Keratinocyte (primary cell): ENCODE measurements at regions not wholly inside any gene's neighbourhood (a gene's known extent, or its start where the extent isn't known, plus 50 kb on each side); places are given as distances from the start of the nearest gene placed in this dataset.

Experiments
- DNase-seq: peaks from one replicate; pipeline ENCODE4 v3.0.0-alpha.2; 2011; ENCODE audit warnings: low read depth, missing footprints, low spot score
- FAIRE-seq: peaks from 2 replicates; lab custom pipeline; 2011; peaks lifted over from hg19 to GRCh38; lab: Jason Lieb, UNC
- H2AFZ ChIP-seq: 2 replicates; pipeline ENCODE4 v1.6.0; 2012; ENCODE audit warnings: low read length, control low read depth, inconsistent platforms; ENCODE audit not compliant: control insufficient read depth
- H3K27ac ChIP-seq: 2 replicates; pipeline ENCODE4 v1.5.1; 2011; ENCODE audit warnings: low read length; ENCODE audit not compliant: control insufficient read depth, insufficient read depth
- H3K27me3 ChIP-seq: 3 replicates; pipeline ENCODE4 v1.6.0; 2011; ENCODE audit warnings: low read length; ENCODE audit not compliant: control insufficient read depth, insufficient read depth; ENCODE audit errors: extremely low read depth
- H3K36me3 ChIP-seq, 2 experiments: 2 replicates in 1 of 2; 3 replicates in 1 of 2; pipeline ENCODE4 v1.5.1; 2011; ENCODE audit warnings: low read length in 2 of 2, mild to moderate bottlenecking in 1 of 2; ENCODE audit not compliant: control insufficient read depth in 2 of 2, insufficient read depth in 2 of 2; ENCODE audit errors: extremely low read depth in 1 of 2
- H3K4me1 ChIP-seq: 3 replicates; pipeline ENCODE4 v1.5.1; 2011; ENCODE audit warnings: low read length; ENCODE audit not compliant: control insufficient read depth, insufficient read depth; ENCODE audit errors: extremely low read depth
- H3K4me2 ChIP-seq: 3 replicates; pipeline ENCODE4 v1.6.0; 2011; ENCODE audit warnings: low read depth, low read length; ENCODE audit not compliant: control insufficient read depth, insufficient read depth; ENCODE audit errors: extremely low read depth
- H3K4me3 ChIP-seq, 3 experiments: fragments of 200-600 bp in 1 of 3; sonication (generic) in 1 of 3; 2 replicates in 2 of 3; 3 replicates in 1 of 3; pipeline ENCODE4 v1.5.1; 2011 to 2016; ENCODE audit warnings: low read length in 3 of 3, mild to moderate bottlenecking in 3 of 3, control low read depth in 2 of 3, inconsistent platforms in 1 of 3, low read depth in 1 of 3, mixed read lengths in 1 of 3, mixed run types in 1 of 3, moderate library complexity in 1 of 3; ENCODE audit not compliant: control insufficient read depth in 2 of 3, insufficient read depth in 2 of 3; ENCODE audit errors: extremely low read depth in 1 of 3
- H3K79me2 ChIP-seq: 2 replicates; pipeline ENCODE4 v1.6.0; 2012; ENCODE audit warnings: low read length; ENCODE audit not compliant: control insufficient read depth, insufficient read depth
- H3K9ac ChIP-seq: 3 replicates; pipeline ENCODE4 v1.6.0; 2011; ENCODE audit warnings: low read length; ENCODE audit not compliant: control insufficient read depth, insufficient read depth; ENCODE audit errors: extremely low read depth
- H3K9me1 ChIP-seq: 3 replicates; pipeline ENCODE4 v1.6.0; 2011; ENCODE audit warnings: low read length; ENCODE audit not compliant: control insufficient read depth, insufficient read depth; ENCODE audit errors: extremely low read depth
- H3K9me3 ChIP-seq: 2 replicates; pipeline ENCODE4 v1.5.1; 2012; ENCODE audit warnings: low read depth, low read length; ENCODE audit not compliant: control insufficient read depth
- H4K20me1 ChIP-seq: 3 replicates; pipeline ENCODE4 v1.6.0; 2011; ENCODE audit warnings: low read length; ENCODE audit not compliant: control insufficient read depth, insufficient read depth; ENCODE audit errors: extremely low read depth
- EZH2 ChIP-seq: IDR thresholded peaks from one replicate; pipeline ENCODE4 v1.6.1; 2012; ENCODE audit warnings: inconsistent platforms, mild to moderate bottlenecking, low read length, moderate library complexity
- dilution Hi-C: fragments of 300-500 bp; cut with MboI; formaldehyde crosslinking; loops from one replicate; pipeline ENCODE4 v1.7.0; 2020; ENCODE audit warnings: low sequenced_read_pairs; ENCODE audit not compliant: extremely low pct_ligation_motif_present
- TF ChIP-seq, protein P1 (sequence below), 3 experiments: IDR thresholded peaks in 1 of 3; conservative IDR thresholded peaks in 1 of 3; optimal IDR thresholded peaks in 1 of 3; 2 replicates in 2 of 3; 3 replicates in 1 of 3; pipeline versions ENCODE3 to v1.5.1; 2011; ENCODE audit warnings: low read length in 3 of 3, mild to moderate bottlenecking in 3 of 3, moderate library complexity in 2 of 3, control low read depth in 1 of 3, inconsistent platforms in 1 of 3; ENCODE audit not compliant: insufficient read depth in 2 of 3; ENCODE audit errors: extremely low read depth in 1 of 3

DNA sequence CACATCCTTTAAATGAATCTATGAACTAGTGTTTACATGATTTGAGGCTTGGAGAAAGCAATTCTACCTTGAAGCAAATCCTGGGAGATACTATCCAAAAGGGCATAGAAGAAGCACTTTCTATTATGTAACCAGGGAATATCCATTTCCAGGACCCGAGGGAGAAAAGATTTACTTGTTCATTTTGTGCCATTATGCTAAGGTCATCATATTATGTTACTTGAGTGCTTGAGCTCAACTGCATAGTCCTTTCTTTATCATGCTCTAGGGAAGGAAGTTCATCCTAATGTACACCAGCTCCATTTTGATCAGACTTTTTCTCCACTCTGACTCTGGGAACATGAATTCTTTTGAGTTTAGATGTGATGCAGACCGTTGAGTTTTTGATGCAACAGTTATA lies 188.6 kb upstream of the SNX7 start:
- H3K27me3 ChIP-seq, result no peaks in the 10 kb centered on the region
- dilution Hi-C loops, result no loop called here
- TF ChIP-seq EZH2, result no peak
- TF ChIP-seq, protein P1, sequence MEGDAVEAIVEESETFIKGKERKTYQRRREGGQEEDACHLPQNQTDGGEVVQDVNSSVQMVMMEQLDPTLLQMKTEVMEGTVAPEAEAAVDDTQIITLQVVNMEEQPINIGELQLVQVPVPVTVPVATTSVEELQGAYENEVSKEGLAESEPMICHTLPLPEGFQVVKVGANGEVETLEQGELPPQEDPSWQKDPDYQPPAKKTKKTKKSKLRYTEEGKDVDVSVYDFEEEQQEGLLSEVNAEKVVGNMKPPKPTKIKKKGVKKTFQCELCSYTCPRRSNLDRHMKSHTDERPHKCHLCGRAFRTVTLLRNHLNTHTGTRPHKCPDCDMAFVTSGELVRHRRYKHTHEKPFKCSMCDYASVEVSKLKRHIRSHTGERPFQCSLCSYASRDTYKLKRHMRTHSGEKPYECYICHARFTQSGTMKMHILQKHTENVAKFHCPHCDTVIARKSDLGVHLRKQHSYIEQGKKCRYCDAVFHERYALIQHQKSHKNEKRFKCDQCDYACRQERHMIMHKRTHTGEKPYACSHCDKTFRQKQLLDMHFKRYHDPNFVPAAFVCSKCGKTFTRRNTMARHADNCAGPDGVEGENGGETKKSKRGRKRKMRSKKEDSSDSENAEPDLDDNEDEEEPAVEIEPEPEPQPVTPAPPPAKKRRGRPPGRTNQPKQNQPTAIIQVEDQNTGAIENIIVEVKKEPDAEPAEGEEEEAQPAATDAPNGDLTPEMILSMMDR (optimal IDR thresholded peaks at IDR 0.05 in 1 of 3, IDR thresholded peaks at IDR 0.05 in 1 of 3, conservative IDR thresholded peaks at IDR 0.05 in 1 of 3; ENCODE audit: extremely low read depth in 1 of 3, insufficient read depth in 2 of 3, low read length in 3 of 3), result no peak
- H3K9me3 ChIP-seq, result no peaks in the 10 kb centered on the region
- no peaks in the 10 kb centered on the region for H3K79me2 ChIP-seq
- no peak overlapping the region for H3K9ac ChIP-seq
- no peak overlapping the region for H2AFZ ChIP-seq
- H3K27ac ChIP-seq, result no peak overlapping the region
- no peak overlapping the region for H3K4me2 ChIP-seq
- DNase-seq (no peak), FAIRE-seq (no peak)
- no peaks in the 10 kb centered on the region for H3K36me3 ChIP-seq
- no peak overlapping the region for H3K4me3 ChIP-seq
- H3K9me1 ChIP-seq, result no peaks in the 10 kb centered on the region
- no peaks in the 10 kb centered on the region for H3K4me1 ChIP-seq
- H4K20me1 ChIP-seq, result no peaks in the 10 kb centered on the region

DNA sequence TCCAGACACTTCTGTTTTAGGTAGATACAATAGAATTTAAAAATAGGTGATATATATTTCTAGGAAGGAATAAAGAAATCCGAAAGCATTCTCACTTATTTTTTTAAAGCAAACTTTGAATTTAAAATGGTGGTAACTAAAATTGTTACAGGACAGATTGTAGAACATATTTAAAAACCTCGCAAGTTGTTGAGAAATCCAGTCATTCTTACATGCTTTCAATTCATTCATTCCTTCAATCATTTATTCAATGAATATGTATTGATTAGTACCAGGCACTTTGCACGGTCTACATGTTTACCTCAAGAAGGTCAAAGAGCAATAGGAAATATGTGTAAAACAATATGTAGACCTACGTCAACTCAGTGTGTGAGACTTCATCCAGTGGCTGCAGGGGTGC lies 189.9 kb upstream of the SNX7 start:
- Histone ChIP-seq H3K9me3 (no peaks in the 10 kb centered on the region), H2AFZ (no peak overlapping the region), H3K4me3 (no peak overlapping the region), H3K27me3 (no peaks in the 10 kb centered on the region), H3K79me2 (no peaks in the 10 kb centered on the region), H3K4me1 (peaks cover 7% of the 10 kb centered on the region), H3K9me1 (no peaks in the 10 kb centered on the region), H4K20me1 (no peaks in the 10 kb centered on the region), H3K4me2 (no peak overlapping the region), H3K9ac (no peak overlapping the region), H3K36me3 (no peaks in the 10 kb centered on the region), H3K27ac (no peak overlapping the region)
- TF ChIP-seq EZH2, result no peak
- TF ChIP-seq, protein P1 (optimal IDR thresholded peaks at IDR 0.05 in 1 of 3, IDR thresholded peaks at IDR 0.05 in 1 of 3, conservative IDR thresholded peaks at IDR 0.05 in 1 of 3; ENCODE audit: extremely low read depth in 1 of 3, insufficient read depth in 2 of 3, low read length in 3 of 3), result no peak
- FAIRE-seq, result no peak
- dilution Hi-C loops, result no loop called here
- no peak for DNase-seq
